Upper lobe of left lung (tissue), 4 donors: ENCODE measurements at regions not wholly inside any gene's neighbourhood (a gene's known extent, or its start where the extent isn't known, plus 50 kb on each side); places are given as distances from the start of the nearest gene placed in this dataset.

Experiments
- POLR2A ChIP-seq, 4 donors: fragments of 450-650 bp; IDR thresholded peaks; one replicate each; pipeline ENCODE4 v1.5.1; 2016 to 2017; ENCODE audit warnings: antibody characterized with exemption in 4 of 4, mild to moderate bottlenecking in 2 of 4
- POLR2AphosphoS5 ChIP-seq, 2 donors: sonication (generic); formaldehyde crosslinking; IDR thresholded peaks; one replicate each; pipeline ENCODE4 v1.5.1; 2017; ENCODE audit warnings: antibody characterized with exemption in 2 of 2
- TF ChIP-seq, protein P1 (sequence below), 6 experiments: fragments of 450-650 bp in 4 of 6; fragments of 200-600 bp in 2 of 6; sonication (generic) in 2 of 6; IDR thresholded peaks; one replicate each; pipeline ENCODE4 v1.5.1; 2016 to 2019; ENCODE audit warnings: antibody characterized with exemption in 6 of 6

DNA sequence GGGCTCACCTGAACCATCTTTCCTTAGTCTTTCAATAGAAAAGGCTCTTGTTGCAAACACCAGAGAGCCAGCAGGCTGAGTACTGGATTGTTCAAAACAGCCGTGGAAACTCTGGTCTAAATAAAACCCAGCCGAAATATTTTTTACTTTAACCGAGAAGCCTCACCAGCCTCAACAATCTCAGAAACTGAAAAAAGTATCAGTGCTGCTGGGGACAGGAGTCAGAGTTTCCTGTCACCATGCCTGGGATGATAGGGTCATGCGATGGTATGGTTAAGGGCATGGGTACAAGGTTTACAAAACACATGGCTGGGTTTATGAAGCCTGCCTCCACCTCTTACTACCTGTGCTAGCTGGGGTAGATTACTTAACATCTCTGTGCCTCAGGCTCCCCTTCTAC, 55.3 kb upstream of the FZD7 start:
- TF ChIP-seq, protein P1, sequence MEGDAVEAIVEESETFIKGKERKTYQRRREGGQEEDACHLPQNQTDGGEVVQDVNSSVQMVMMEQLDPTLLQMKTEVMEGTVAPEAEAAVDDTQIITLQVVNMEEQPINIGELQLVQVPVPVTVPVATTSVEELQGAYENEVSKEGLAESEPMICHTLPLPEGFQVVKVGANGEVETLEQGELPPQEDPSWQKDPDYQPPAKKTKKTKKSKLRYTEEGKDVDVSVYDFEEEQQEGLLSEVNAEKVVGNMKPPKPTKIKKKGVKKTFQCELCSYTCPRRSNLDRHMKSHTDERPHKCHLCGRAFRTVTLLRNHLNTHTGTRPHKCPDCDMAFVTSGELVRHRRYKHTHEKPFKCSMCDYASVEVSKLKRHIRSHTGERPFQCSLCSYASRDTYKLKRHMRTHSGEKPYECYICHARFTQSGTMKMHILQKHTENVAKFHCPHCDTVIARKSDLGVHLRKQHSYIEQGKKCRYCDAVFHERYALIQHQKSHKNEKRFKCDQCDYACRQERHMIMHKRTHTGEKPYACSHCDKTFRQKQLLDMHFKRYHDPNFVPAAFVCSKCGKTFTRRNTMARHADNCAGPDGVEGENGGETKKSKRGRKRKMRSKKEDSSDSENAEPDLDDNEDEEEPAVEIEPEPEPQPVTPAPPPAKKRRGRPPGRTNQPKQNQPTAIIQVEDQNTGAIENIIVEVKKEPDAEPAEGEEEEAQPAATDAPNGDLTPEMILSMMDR (IDR thresholded peaks at IDR 0.05), result no peak
- TF ChIP-seq POLR2A (IDR thresholded peaks at IDR 0.05), result no peak
- TF ChIP-seq POLR2AphosphoS5 (IDR thresholded peaks at IDR 0.05), result no peak
